NCI-H82 (cell line): ENCODE measurements at regions not wholly inside any gene's neighbourhood (a gene's known extent, or its start where the extent isn't known, plus 50 kb on each side); places are given as distances from the start of the nearest gene placed in this dataset.

ENCODE experiments used
- DNase-seq: peaks from one replicate; lab custom pipeline; 2025; lab: John Stamatoyannopoulos, UW

GRCh38 chr2:12168791-12169388 is 422.5 kb downstream of the LPIN1 start:
- DNase-seq = no peak

- DNase-seq = no peak
These were observed 423.3 kb downstream of the LPIN1 start for GRCh38 chr2:12169721-12170120.

- no peak for DNase-seq
These were observed 423.7 kb downstream of the LPIN1 start for GRCh38 chr2:12170121-12170520.

DNA sequence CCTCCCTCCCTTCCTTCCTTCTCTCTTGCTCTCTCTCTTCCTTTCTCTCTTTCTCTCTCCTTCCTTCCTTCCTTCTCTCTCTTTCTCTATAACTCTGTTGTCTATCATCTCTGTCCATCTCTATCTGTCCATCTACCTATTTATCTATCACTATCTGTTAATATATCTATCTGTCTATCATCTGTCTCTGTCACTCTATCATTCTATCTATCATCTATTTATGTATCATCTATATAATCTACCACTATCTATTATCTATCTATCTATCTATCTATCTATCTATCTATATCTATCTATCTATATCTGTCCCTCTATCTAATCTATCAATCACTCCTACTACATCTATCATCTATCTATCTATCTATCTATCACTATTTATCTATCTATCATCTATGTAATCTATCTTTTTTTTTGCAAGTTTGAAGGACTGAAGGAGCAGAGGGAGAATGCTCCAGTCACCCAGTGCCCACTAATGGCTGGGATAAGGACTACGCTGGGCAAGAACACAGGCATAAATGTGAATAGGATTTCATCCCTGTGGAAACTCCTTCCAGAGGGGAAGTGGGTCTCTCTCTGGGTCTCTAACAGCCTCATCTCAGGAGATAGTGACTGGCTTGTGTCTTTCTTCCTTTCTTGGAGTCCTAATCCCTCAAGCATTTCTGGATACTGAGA is 427.0 kb downstream of the LPIN1 start:
- DNase-seq = no peak

- DNase-seq = no peak
These were observed 427.5 kb downstream of the LPIN1 start for GRCh38 chr2:12173943-12174340.

GRCh38 chr2:12175323-12175722 is 428.9 kb downstream of the LPIN1 start:
- no peak for DNase-seq

DNA sequence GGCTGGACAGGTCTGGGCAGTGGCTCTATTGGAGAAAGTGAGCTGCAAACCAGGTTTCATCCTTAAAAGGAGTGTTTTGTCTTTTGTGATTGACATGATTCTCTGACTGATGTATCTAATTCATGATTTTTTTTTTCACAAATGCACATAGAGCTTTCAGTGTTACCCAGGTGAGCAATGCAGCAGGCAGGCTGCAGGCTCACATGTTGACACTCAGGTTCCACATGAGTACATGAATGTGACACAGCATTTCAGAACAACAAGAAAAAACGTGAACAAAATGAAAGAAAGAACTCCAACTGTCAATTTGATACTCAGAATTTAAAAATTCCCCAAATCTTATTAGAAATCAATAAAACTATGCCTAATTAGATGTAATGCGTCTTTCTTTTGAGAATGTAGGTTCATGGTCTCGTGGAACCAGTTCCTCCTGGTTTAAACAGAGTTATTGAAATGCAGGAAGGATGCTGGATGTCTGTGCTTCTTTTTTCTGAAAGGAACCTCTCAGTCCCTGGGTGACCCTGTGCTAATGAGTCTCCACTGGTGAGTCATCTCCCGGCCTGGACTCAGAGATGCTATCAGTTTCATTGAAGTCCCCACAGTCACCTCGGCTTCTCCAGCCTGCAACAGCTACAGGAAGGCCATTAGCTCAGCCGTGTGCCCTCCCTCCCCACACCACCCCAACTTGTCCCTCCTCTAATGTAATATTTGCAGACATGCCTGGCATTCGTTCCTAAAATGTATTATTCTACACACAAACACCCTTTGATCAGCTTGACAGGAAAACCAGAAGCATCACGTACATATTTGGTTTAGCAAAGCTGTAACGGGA is 430.4 kb downstream of the LPIN1 start:
- no peak for DNase-seq

- DNase-seq = no peak
These were observed 431.2 kb downstream of the LPIN1 start for GRCh38 chr2:12177455-12178288.

DNA sequence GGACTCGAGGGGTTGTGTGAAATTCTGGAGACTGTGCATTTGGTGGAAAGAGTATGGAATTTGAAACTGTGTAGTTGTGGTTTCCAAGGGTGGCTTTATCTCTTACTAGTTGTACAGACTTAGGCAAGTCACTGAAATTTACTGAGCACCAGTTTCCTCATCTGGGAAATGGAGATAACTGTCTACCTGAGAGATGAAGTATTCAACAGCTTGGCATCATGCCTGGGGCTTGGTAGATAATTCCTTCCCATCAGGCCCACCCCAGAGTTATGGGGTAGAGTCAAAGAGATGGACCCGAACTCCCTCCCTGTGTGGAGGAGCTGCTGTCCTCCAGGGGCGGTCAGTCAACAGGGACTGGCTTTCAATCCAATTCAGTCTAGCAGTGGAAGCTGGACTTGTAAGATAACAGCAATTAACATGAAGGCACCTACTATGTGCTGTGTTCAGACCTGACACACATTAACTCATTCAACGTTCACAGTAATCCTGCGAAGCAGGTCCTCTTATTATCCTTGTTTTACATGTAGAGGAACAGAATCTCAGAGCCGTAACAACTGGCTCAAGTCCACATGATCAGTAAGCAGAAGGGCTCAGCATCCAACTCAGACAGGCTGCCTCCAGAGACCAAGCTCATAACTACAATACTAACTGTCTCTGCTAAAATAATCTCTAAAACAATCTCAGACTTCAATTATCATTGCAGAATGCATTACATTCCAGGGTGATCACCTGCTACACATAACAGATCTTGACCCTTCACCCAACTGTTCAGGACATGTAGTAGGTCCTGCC is 432.1 kb downstream of the LPIN1 start:
- DNase-seq = no peak

- no peak for DNase-seq
These were observed 433.6 kb downstream of the LPIN1 start for GRCh38 chr2:12180031-12180430.

GRCh38 chr2:12183032-12183645 is 436.7 kb downstream of the LPIN1 start:
- DNase-seq = no peak

DNA sequence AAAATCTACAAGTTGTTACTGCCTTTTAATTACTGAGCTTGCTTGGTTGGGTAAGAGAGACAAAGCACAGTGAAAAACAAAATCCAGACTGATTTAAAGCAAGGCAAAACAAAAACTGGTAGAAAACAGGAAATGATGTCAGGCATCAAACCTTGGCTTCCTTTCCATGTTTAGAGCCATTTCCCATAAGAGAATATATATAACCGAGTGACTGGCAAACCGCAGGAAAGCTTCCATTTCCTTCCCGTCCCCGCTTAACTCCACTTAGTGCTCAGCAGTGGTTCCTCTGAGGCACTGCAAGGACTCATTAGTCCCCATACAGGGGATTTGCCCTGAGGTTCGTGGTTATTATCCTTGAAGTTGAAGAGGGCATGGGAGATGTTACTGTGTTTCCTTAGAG is 446.3 kb downstream of the LPIN1 start:
- no peak for DNase-seq

GRCh38 chr2:12194968-12195367 is 448.5 kb downstream of the LPIN1 start:
- no peak for DNase-seq

- no peak for DNase-seq
These were observed 450.1 kb downstream of the LPIN1 start for GRCh38 chr2:12196495-12196894.

- no peak for DNase-seq
These were observed 450.7 kb downstream of the LPIN1 start for GRCh38 chr2:12197133-12197532.

DNA sequence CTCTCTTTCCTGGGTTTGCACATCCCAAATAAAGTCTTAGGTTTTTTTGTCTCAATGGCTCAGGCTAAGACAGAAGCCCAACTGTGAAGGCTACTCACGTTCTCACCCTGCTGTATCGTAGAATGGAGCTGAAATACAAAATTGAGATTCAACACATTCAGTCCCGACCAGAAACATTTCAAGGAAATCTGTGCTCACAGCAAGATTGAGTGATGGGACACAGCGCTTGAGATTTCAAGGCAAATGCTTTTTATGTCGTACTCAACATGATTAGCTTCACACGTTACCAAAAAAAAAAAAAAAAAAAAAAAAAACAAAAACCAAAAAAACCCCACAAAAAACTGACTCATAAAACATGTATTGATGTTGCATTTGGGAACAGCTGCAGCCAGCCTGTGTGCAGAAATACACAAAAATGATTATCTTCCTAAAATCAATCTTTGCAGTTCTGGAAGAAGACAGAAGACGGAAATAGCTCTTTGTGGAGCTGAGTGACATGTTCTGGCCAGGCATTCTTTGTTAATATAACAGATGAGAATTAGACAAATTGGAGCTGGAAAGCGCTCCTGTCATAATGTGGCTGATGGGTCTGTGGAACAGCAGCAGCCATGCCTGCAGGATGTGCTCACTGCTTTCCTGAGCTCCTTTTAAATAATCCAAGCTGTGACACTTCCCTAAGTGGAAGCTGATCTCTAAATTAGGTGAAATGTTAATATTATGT is 453.2 kb downstream of the LPIN1 start:
- no peak for DNase-seq

- no peak for DNase-seq
These were observed 454.9 kb downstream of the LPIN1 start for GRCh38 chr2:12201369-12201768.

DNA sequence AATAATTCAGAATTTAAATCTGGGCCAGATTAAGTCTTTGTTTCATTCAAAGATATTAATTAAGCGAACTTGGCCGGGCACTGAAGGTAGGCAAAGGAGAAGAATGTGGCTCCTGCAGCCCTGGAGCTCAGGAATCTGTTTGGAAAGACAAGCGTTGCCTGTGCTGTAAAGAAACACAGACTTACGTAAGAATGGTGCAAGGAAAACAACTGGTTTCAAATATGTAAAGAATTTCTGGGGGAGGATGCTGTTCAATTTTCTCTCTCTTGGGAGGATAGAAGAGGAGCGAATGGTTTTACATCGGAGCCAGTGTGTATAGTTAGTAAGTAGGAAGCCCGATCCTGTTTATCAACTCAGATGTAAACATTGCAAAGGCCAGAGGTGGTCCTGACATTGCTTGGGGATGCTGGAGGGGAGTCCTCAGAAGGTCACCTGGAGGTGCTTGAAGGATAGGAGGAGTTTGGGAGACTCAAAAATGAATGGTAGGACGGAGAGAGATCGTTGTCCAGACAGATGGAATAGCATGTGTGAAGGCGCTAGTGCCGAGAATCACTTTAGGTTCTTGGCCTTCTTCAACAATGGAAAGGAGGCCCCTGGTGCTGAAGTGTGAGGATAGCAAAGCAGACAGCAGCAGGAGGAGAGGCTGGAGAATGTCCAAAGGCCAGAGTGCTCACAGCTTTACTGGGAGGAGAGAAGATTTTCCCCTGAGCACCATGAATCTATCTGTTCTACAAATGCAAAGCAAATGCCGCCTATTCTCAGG is 456.1 kb downstream of the LPIN1 start:
- DNase-seq = no peak

DNA sequence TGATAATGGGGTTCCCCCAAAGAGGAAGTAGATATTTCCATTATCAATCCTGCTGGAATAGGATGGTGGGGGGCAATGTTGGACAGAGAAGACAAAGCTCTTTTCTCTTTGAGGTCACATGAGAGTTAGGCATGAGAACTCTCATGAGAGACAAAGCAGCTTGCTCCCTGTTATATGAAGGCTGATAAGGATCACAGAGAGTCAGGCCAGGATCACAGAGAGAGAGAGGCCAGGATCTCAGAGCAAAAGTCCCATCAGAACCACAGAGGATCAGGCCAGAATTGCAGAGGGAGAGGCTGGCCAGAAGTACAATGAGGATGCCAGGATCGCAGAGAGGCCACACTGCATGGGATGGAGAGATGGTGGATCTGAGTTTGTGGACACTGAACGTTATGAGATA is 457.1 kb downstream of the LPIN1 start:
- DNase-seq = no peak

DNA sequence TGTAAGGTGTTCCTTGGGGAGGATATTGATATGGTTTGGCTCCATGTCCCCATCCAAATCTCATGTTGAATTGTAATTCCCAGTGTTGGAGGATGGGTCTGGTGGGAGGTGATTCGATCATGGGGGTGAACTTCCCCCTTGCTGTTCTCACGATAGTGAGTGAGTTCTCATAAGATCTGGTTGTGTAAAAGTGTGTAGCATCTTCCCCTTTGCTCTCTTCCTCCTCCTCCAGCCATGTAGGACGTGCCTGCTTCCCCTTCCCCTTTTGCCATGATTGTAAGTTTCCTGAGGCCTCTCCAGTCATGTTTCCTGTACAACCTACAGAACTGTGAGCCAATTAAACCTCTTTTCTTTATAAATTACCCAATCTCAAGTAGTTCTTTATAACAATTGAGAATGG is 458.7 kb downstream of the LPIN1 start:
- no peak for DNase-seq
